ENCODE measurements at regions not wholly inside any gene's neighbourhood (a gene's known extent, or its start where the extent isn't known, plus 50 kb on each side); places are given as distances from the start of the nearest gene placed in this dataset.
A peak's percentile ranks its signal among the peaks of the same experiment; 100 is the strongest.

- TF ChIP-seq YY1 (IDR thresholded peaks at IDR 0.05; ENCODE audit: low read depth) (no peak), TCF12 (IDR thresholded peaks at IDR 0.05; ENCODE audit: low read depth) (no peak), RAD21 (IDR thresholded peaks at IDR 0.05; ENCODE audit: low read depth) (peak; percentile 45), ZBTB7A (IDR thresholded peaks at IDR 0.05; ENCODE audit: low read depth) (no peak), TEAD4 (IDR thresholded peaks at IDR 0.05) (no peak), EP300 (IDR thresholded peaks at IDR 0.05; ENCODE audit: borderline replicate concordance) (no peak), MAX (IDR thresholded peaks at IDR 0.05) (no peak), TAF1 (IDR thresholded peaks at IDR 0.05; ENCODE audit: low read depth) (no peak), EGR1 (IDR thresholded peaks at IDR 0.05) (no peak)
- TF ChIP-seq, protein P1, sequence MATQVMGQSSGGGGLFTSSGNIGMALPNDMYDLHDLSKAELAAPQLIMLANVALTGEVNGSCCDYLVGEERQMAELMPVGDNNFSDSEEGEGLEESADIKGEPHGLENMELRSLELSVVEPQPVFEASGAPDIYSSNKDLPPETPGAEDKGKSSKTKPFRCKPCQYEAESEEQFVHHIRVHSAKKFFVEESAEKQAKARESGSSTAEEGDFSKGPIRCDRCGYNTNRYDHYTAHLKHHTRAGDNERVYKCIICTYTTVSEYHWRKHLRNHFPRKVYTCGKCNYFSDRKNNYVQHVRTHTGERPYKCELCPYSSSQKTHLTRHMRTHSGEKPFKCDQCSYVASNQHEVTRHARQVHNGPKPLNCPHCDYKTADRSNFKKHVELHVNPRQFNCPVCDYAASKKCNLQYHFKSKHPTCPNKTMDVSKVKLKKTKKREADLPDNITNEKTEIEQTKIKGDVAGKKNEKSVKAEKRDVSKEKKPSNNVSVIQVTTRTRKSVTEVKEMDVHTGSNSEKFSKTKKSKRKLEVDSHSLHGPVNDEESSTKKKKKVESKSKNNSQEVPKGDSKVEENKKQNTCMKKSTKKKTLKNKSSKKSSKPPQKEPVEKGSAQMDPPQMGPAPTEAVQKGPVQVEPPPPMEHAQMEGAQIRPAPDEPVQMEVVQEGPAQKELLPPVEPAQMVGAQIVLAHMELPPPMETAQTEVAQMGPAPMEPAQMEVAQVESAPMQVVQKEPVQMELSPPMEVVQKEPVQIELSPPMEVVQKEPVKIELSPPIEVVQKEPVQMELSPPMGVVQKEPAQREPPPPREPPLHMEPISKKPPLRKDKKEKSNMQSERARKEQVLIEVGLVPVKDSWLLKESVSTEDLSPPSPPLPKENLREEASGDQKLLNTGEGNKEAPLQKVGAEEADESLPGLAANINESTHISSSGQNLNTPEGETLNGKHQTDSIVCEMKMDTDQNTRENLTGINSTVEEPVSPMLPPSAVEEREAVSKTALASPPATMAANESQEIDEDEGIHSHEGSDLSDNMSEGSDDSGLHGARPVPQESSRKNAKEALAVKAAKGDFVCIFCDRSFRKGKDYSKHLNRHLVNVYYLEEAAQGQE (IDR thresholded peaks at IDR 0.05; ENCODE audit: low read depth): no peak
Measured at GRCh38 chr9:124122813-124123462, 111.4 kb downstream of the LHX2 start.
